GM18505 (cell line): ENCODE measurements at regions not wholly inside any gene's neighbourhood (a gene's known extent, or its start where the extent isn't known, plus 50 kb on each side); places are given as distances from the start of the nearest gene placed in this dataset.

Source experiments
- ATAC-seq: cut with Tn5 transposase; IDR thresholded peaks from one replicate; pipeline ENCODE4 v1.9.1; 2021; ENCODE audit not compliant: unreplicated experiment
- POLR2A ChIP-seq: IDR thresholded peaks from 4 replicates; pipeline ENCODE4 v1.6.1; 2011; ENCODE audit warnings: borderline replicate concordance; ENCODE audit not compliant: insufficient read depth, insufficient read length; ENCODE audit errors: extremely low read depth

- TF ChIP-seq POLR2A = no peak
- ATAC-seq = no peak
Observed at GRCh38 chr6:7033202-7033601, 74.6 kb upstream of the RREB1 start.

GRCh38 chr6:7034055-7034454, 73.7 kb upstream of the RREB1 start:
- no peak for TF ChIP-seq POLR2A
- ATAC-seq = no peak

- no peak for ATAC-seq
- TF ChIP-seq POLR2A = no peak
Observed at GRCh38 chr6:7035837-7036249, 71.9 kb upstream of the RREB1 start.

GRCh38 chr6:7041511-7042026, 66.2 kb upstream of the RREB1 start:
- TF ChIP-seq POLR2A = no peak
- ATAC-seq = no peak

GRCh38 chr6:7042056-7042653, 65.6 kb upstream of the RREB1 start:
- no peak for TF ChIP-seq POLR2A
- ATAC-seq = no peak

- no peak for TF ChIP-seq POLR2A
- no peak for ATAC-seq
Observed at GRCh38 chr6:7042654-7043545, 64.9 kb upstream of the RREB1 start.

GRCh38 chr6:7045331-7045730, 62.4 kb upstream of the RREB1 start:
- no peak for TF ChIP-seq POLR2A
- ATAC-seq = no peak

- ATAC-seq = no peak
- no peak for TF ChIP-seq POLR2A
Observed at GRCh38 chr6:7045746-7046145, 62.0 kb upstream of the RREB1 start.

GRCh38 chr6:7047128-7047527, 60.6 kb upstream of the RREB1 start:
- ATAC-seq = no peak
- TF ChIP-seq POLR2A = no peak

- no peak for ATAC-seq
- no peak for TF ChIP-seq POLR2A
Observed at GRCh38 chr6:7047966-7048365, 59.8 kb upstream of the RREB1 start.

- ATAC-seq = no peak
- TF ChIP-seq POLR2A = no peak
Observed at GRCh38 chr6:7048894-7049293, 58.9 kb upstream of the RREB1 start.

GRCh38 chr6:7050004-7050403, 57.8 kb upstream of the RREB1 start:
- no peak for TF ChIP-seq POLR2A
- no peak for ATAC-seq

GRCh38 chr6:7050872-7051779, 56.6 kb upstream of the RREB1 start:
- peak; percentile 33 for ATAC-seq
- TF ChIP-seq POLR2A = no peak
